Body of pancreas (tissue), 4 donors: ENCODE measurements at regions not wholly inside any gene's neighbourhood (a gene's known extent, or its start where the extent isn't known, plus 50 kb on each side); places are given as distances from the start of the nearest gene placed in this dataset.

Source experiments
- CTCF ChIP-seq, 7 experiments: fragments of 450-650 bp in 4 of 7; fragments of 200-600 bp in 3 of 7; sonication (generic) in 3 of 7; IDR thresholded peaks; one replicate each; pipeline ENCODE4 v1.5.1; 2016 to 2019; ENCODE audit warnings: antibody characterized with exemption in 7 of 7
- POLR2A ChIP-seq, 3 donors: fragments of 450-650 bp; IDR thresholded peaks; one replicate each; pipeline ENCODE4 v1.6.1; 2016; ENCODE audit warnings: antibody characterized with exemption in 3 of 3, mild to moderate bottlenecking in 2 of 3

- no peak for TF ChIP-seq CTCF (IDR thresholded peaks at IDR 0.05)
- no peak for TF ChIP-seq POLR2A (IDR thresholded peaks at IDR 0.05)
Observed at GRCh38 chr5:53340956-53341750, 139.3 kb upstream of the FST start.
